ENCODE measurements at regions not wholly inside any gene's neighbourhood (a gene's known extent, or its start where the extent isn't known, plus 50 kb on each side); places are given as distances from the start of the nearest gene placed in this dataset.

GRCh38 chr2:219946529-219946928 lies 319.1 kb downstream of the SLC4A3 start (continued):
- no peak for TF ChIP-seq ARID4B (CRISPR knock-in tag; IDR thresholded peaks at IDR 0.05; ENCODE audit: borderline replicate concordance)
- TF ChIP-seq TP53 (CRISPR knock-in tag; IDR thresholded peaks at IDR 0.05): no peak
- TF ChIP-seq, protein P1, sequence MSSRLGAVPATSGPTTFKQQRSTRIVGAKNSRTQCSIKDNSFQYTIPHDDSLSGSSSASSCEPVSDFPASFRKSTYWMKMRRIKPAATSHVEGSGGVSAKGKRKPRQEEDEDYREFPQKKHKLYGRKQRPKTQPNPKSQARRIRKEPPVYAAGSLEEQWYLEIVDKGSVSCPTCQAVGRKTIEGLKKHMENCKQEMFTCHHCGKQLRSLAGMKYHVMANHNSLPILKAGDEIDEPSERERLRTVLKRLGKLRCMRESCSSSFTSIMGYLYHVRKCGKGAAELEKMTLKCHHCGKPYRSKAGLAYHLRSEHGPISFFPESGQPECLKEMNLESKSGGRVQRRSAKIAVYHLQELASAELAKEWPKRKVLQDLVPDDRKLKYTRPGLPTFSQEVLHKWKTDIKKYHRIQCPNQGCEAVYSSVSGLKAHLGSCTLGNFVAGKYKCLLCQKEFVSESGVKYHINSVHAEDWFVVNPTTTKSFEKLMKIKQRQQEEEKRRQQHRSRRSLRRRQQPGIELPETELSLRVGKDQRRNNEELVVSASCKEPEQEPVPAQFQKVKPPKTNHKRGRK (CRISPR knock-in tag; IDR thresholded peaks at IDR 0.05; ENCODE audit: borderline replicate concordance): no peak
- no peak for TF ChIP-seq MLX (CRISPR knock-in tag; IDR thresholded peaks at IDR 0.05)
- TF ChIP-seq ERG (CRISPR knock-in tag; IDR thresholded peaks at IDR 0.05): no peak
- no peak for TF ChIP-seq ZBTB21 (CRISPR knock-in tag; IDR thresholded peaks at IDR 0.05; ENCODE audit: borderline replicate concordance)

DNA sequence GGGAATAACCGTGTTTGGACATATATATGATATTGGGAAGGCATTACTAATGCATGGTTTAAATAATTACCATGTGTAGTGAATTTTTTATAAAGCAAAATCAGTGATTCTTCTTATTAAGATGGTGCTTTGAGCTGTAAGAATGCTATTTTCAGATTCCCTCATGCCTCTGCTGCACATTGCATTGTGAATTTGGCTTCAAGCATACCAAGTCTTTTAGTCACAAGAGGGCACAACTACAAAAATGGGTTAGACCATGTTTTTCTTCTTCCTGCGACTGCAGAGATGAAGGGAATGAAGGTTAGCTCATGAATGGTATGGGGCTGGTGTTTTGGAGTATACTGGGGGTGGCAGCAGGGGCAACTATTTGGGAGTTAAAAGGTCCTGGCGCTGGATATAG lies 320.1 kb downstream of the SLC4A3 start:
- no peaks in the 10 kb centered on the region; the same call in 1 of the 2 replicates for H3K27me3 Mint-ChIP-seq (ENCODE audit: low read depth)
- H3K36me3 Mint-ChIP-seq: no peaks in the 10 kb centered on the region
- CTCF ChIA-PET: interaction anchor here (2.0 kb wide), 1 partner anchor 50 kb away, joined by 5 read pairs; no protein-coding TSS in a partner anchor
- no peak overlapping the region for H3K4me3 Mint-ChIP-seq
- peaks cover 12% of the 10 kb centered on the region for H3K4me1 Mint-ChIP-seq
- TF ChIP-seq TCF7 (CRISPR knock-in tag; IDR thresholded peaks at IDR 0.05; ENCODE audit: low read depth): no peak
- no peak for TF ChIP-seq ZNF281 (CRISPR knock-in tag; IDR thresholded peaks at IDR 0.05)
- TF ChIP-seq MXD4 (CRISPR knock-in tag; IDR thresholded peaks at IDR 0.05; ENCODE audit: borderline replicate concordance): no peak
- TF ChIP-seq IRF1 (CRISPR knock-in tag; IDR thresholded peaks at IDR 0.05): no peak
- no peak for TF ChIP-seq CREB1 (CRISPR knock-in tag; IDR thresholded peaks at IDR 0.05)
- no peak for TF ChIP-seq ELF4 (CRISPR knock-in tag; IDR thresholded peaks at IDR 0.05; ENCODE audit: low read depth)
- TF ChIP-seq EMX1 (CRISPR knock-in tag; IDR thresholded peaks at IDR 0.05): no peak
- no peak overlapping the region for H3K27ac Mint-ChIP-seq
- H3K9me3 Mint-ChIP-seq: peaks cover 1% of the 10 kb centered on the region
- POLR2A ChIA-PET: no interaction called here
- no peak for DNase-seq (ENCODE audit: low spot score)
- no peak for ATAC-seq

Data from WTC11 (cell line).